ENCODE measurements at regions not wholly inside any gene's neighbourhood (a gene's known extent, or its start where the extent isn't known, plus 50 kb on each side); places are given as distances from the start of the nearest gene placed in this dataset.

GRCh38 chr6:147136057-147136456 is 68.2 kb upstream of the STXBP5 start:
- TF ChIP-seq POLR2A (IDR thresholded peaks at IDR 0.05) (no peak), CTCF (IDR thresholded peaks at IDR 0.05) (no peak)
- no peaks in the 10 kb centered on the region for H3K9me3 ChIP-seq
- no peaks in the 10 kb centered on the region for H3K27me3 ChIP-seq
- intact Hi-C loops (cut with DNase I): no loop called here
- H3K4me3 ChIP-seq: no peak overlapping the region
- no peak overlapping the region for H3K27ac ChIP-seq
- no peaks in the 10 kb centered on the region for H3K4me1 ChIP-seq
- DNase-seq (no peak), ATAC-seq (no peak)
- 51% methylated on average over 2 of the region's 2 CpGs for WGBS (ENCODE audit: insufficient coverage, low coverage, low lambda C conversion rate, missing lambda C conversion rate)
- no peaks in the 10 kb centered on the region for H3K36me3 ChIP-seq

- DNase-seq (no peak), ATAC-seq (no peak)
- intact Hi-C loops (cut with DNase I): no loop called here
- Histone ChIP-seq H3K4me3 (no peak overlapping the region), H3K4me1 (no peaks in the 10 kb centered on the region), H3K27ac (no peak overlapping the region), H3K27me3 (no peaks in the 10 kb centered on the region), H3K9me3 (no peaks in the 10 kb centered on the region), H3K36me3 (no peaks in the 10 kb centered on the region)
- TF ChIP-seq POLR2A (IDR thresholded peaks at IDR 0.05) (no peak), CTCF (IDR thresholded peaks at IDR 0.05) (no peak)
- WGBS (ENCODE audit: insufficient coverage, low coverage, low lambda C conversion rate, missing lambda C conversion rate): 58% methylated on average over 2 of the region's 4 CpGs
These were observed 66.2 kb upstream of the STXBP5 start for GRCh38 chr6:147137986-147138385.

- ATAC-seq: no peak
- Histone ChIP-seq H3K4me3 (no peak overlapping the region), H3K36me3 (no peaks in the 10 kb centered on the region), H3K27me3 (no peaks in the 10 kb centered on the region), H3K9me3 (no peaks in the 10 kb centered on the region), H3K4me1 (no peaks in the 10 kb centered on the region), H3K27ac (no peak overlapping the region)
- WGBS (ENCODE audit: insufficient coverage, low coverage, low lambda C conversion rate, missing lambda C conversion rate): 74% methylated on average over 3 of the region's 3 CpGs
- DNase-seq: no peak
- intact Hi-C loops (cut with DNase I): no loop called here
- TF ChIP-seq CTCF (IDR thresholded peaks at IDR 0.05) (no peak), POLR2A (IDR thresholded peaks at IDR 0.05) (no peak)
These were observed 65.4 kb upstream of the STXBP5 start for GRCh38 chr6:147138835-147139234.

- TF ChIP-seq POLR2A (IDR thresholded peaks at IDR 0.05) (no peak), CTCF (IDR thresholded peaks at IDR 0.05) (no peak)
- Histone ChIP-seq H3K9me3 (no peaks in the 10 kb centered on the region), H3K27ac (no peak overlapping the region), H3K36me3 (no peaks in the 10 kb centered on the region), H3K4me3 (no peak overlapping the region), H3K4me1 (no peaks in the 10 kb centered on the region), H3K27me3 (no peaks in the 10 kb centered on the region)
- no CpG with 5 or more reads among the region's 1 CpG for WGBS (ENCODE audit: insufficient coverage, low coverage, low lambda C conversion rate, missing lambda C conversion rate)
- intact Hi-C loops (cut with DNase I): no loop called here
- ATAC-seq (no peak), DNase-seq (no peak)
These were observed 62.4 kb upstream of the STXBP5 start for GRCh38 chr6:147141711-147142308.
